H9 (cell line): ENCODE measurements at regions not wholly inside any gene's neighbourhood (a gene's known extent, or its start where the extent isn't known, plus 50 kb on each side); places are given as distances from the start of the nearest gene placed in this dataset.
A peak's percentile ranks its signal among the peaks of the same experiment; 100 is the strongest.

Experiments used
- DNase-seq: peaks from one replicate; pipeline ENCODE4 v3.0.0-alpha.2; 2017
- H2AFZ ChIP-seq: one replicate; pipeline ENCODE4 v1.6.1; 2013; ENCODE audit warnings: mild to moderate bottlenecking, low read length, control low read depth, moderate library complexity
- H2AK5ac ChIP-seq: 2 replicates; pipeline ENCODE4 v1.6.1; 2013; ENCODE audit warnings: low read length, control low read depth, mixed read lengths; ENCODE audit not compliant: insufficient read length
- H2BK120ac ChIP-seq: one replicate; pipeline ENCODE4 v1.6.1; 2013; ENCODE audit warnings: low read depth, mild to moderate bottlenecking, low read length, control low read depth, inconsistent platforms; ENCODE audit not compliant: poor library complexity, severe bottlenecking
- H2BK12ac ChIP-seq: 2 replicates; pipeline ENCODE4 v1.6.1; 2013; ENCODE audit warnings: low read length, control low read depth, mixed read lengths, low read depth; ENCODE audit not compliant: insufficient read length
- H2BK15ac ChIP-seq: 2 replicates; pipeline ENCODE4 v1.6.1; 2013; ENCODE audit warnings: low read depth, low read length, control low read depth
- H2BK20ac ChIP-seq: one replicate; pipeline ENCODE4 v1.6.1; 2013; ENCODE audit warnings: low read depth, mild to moderate bottlenecking, low read length, control low read depth, inconsistent platforms; ENCODE audit not compliant: poor library complexity, severe bottlenecking
- H2BK5ac ChIP-seq: 2 replicates; pipeline ENCODE4 v1.6.1; 2013; ENCODE audit warnings: low read length, control low read depth, mixed read lengths; ENCODE audit not compliant: insufficient read length
- H3K14ac ChIP-seq: 2 replicates; pipeline ENCODE4 v1.6.1; 2013; ENCODE audit warnings: low read length, control low read depth; ENCODE audit not compliant: insufficient read depth
- H3K18ac ChIP-seq: 2 replicates; pipeline ENCODE4 v1.6.1; 2013; ENCODE audit warnings: low read depth, mild to moderate bottlenecking, mixed read lengths, low read length, control low read depth; ENCODE audit not compliant: insufficient read length
- H3K23ac ChIP-seq: 2 replicates; pipeline ENCODE4 v1.6.1; 2013; ENCODE audit warnings: low read length, control low read depth, mixed read lengths, low read depth; ENCODE audit not compliant: insufficient read length
- H3K23me2 ChIP-seq: 2 replicates; pipeline ENCODE4 v1.6.1; 2013; ENCODE audit warnings: low read depth, mild to moderate bottlenecking, mixed read lengths, low read length, control low read depth; ENCODE audit not compliant: insufficient read length, poor library complexity, severe bottlenecking
- H3K27ac ChIP-seq: 2 replicates; pipeline ENCODE4 v1.5.1; 2013; ENCODE audit warnings: low read length, control low read depth, mixed read lengths, low read depth; ENCODE audit not compliant: insufficient read length
- H3K27me3 ChIP-seq: 2 replicates; pipeline ENCODE4 v1.6.1; 2013; ENCODE audit warnings: low read length, control low read depth, inconsistent platforms; ENCODE audit not compliant: insufficient read depth
- H3K4ac ChIP-seq: 2 replicates; pipeline ENCODE4 v1.6.1; 2013; ENCODE audit warnings: low read depth, mild to moderate bottlenecking, control low read depth, inconsistent platforms, low read length, moderate library complexity
- H3K4me1 ChIP-seq: 2 replicates; pipeline ENCODE4 v1.6.1; 2013; ENCODE audit warnings: low read length, control low read depth, inconsistent platforms; ENCODE audit not compliant: insufficient read depth
- H3K4me2 ChIP-seq: 2 replicates; pipeline ENCODE4 v1.6.1; 2013; ENCODE audit warnings: low read length, control low read depth, mixed read lengths; ENCODE audit not compliant: insufficient read length, insufficient read depth
- H3K56ac ChIP-seq: 2 replicates; pipeline ENCODE4 v1.6.1; 2013; ENCODE audit warnings: low read depth, mild to moderate bottlenecking, mixed read lengths, low read length, control low read depth; ENCODE audit not compliant: insufficient read length
- H3K79me1 ChIP-seq: 2 replicates; pipeline ENCODE4 v1.6.1; 2013; ENCODE audit warnings: low read depth, mild to moderate bottlenecking, moderate library complexity, low read length, control low read depth, inconsistent platforms; ENCODE audit not compliant: insufficient read depth, poor library complexity, severe bottlenecking
- H3K79me2 ChIP-seq: 2 replicates; pipeline ENCODE4 v1.6.1; 2013; ENCODE audit warnings: low read length, control low read depth, inconsistent platforms; ENCODE audit not compliant: insufficient read depth
- H3K9ac ChIP-seq: 2 replicates; pipeline ENCODE4 v1.6.1; 2013; ENCODE audit warnings: low read length, control low read depth, mixed read lengths; ENCODE audit not compliant: insufficient read length; ENCODE audit errors: extremely low read depth
- H3K9me3 ChIP-seq: one replicate; pipeline ENCODE4 v1.6.1; 2013; ENCODE audit warnings: low read depth, low read length, inconsistent platforms; ENCODE audit not compliant: control insufficient read depth
- H3T11ph ChIP-seq: one replicate; pipeline ENCODE4 v1.6.1; 2013; ENCODE audit warnings: mild to moderate bottlenecking, low read length, control low read depth, inconsistent platforms
- H4K20me1 ChIP-seq: one replicate; pipeline ENCODE4 v1.6.1; 2013; ENCODE audit not compliant: control insufficient read depth, insufficient read length, insufficient read depth
- H4K5ac ChIP-seq: 2 replicates; pipeline ENCODE4 v1.6.1; 2013; ENCODE audit warnings: low read depth, mild to moderate bottlenecking, mixed read lengths, low read length, control low read depth; ENCODE audit not compliant: insufficient read length
- H4K8ac ChIP-seq: replicated peaks from 2 replicates; pipeline ENCODE4 v1.6.1; 2013; ENCODE audit warnings: low read length, control low read depth, mixed read lengths, low read depth; ENCODE audit not compliant: insufficient read length
- H4K91ac ChIP-seq: 2 replicates; pipeline ENCODE4 v1.6.1; 2013; ENCODE audit warnings: low read depth, mild to moderate bottlenecking, moderate library complexity, mixed read lengths, low read length, control low read depth; ENCODE audit not compliant: insufficient read length
- H3K27ac Mint-ChIP-seq, 3 experiments: 2 replicates in 2 of 3; 3 replicates in 1 of 3; pipeline ENCODE4 v1.8.0; 2020 to 2021; ENCODE audit warnings: mixed read lengths in 3 of 3, mild to moderate bottlenecking in 1 of 3, moderate library complexity in 1 of 3
- H3K27me3 Mint-ChIP-seq: 2 replicates; pipeline ENCODE4 v1.8.0; 2021; ENCODE audit warnings: low read depth, mild to moderate bottlenecking, moderate library complexity, mixed read lengths
- H3K36me3 Mint-ChIP-seq, 3 experiments: 2 replicates in 2 of 3; 3 replicates in 1 of 3; pipeline ENCODE4 v1.8.0; 2020 to 2021; ENCODE audit warnings: low read depth in 3 of 3, mixed read lengths in 3 of 3; ENCODE audit not compliant: insufficient read depth in 1 of 3
- H3K4me1 Mint-ChIP-seq, 2 experiments: 2 replicates each; pipeline ENCODE4 v1.8.0; 2020; ENCODE audit warnings: mixed read lengths in 2 of 2
- H3K4me3 Mint-ChIP-seq, 2 experiments: 2 replicates in 1 of 2; 3 replicates in 1 of 2; pipeline ENCODE4 v1.8.0; 2020 to 2021; ENCODE audit warnings: mild to moderate bottlenecking in 2 of 2, mixed read lengths in 2 of 2, moderate library complexity in 1 of 2
- H3K9me3 Mint-ChIP-seq, 2 experiments: 2 replicates in 1 of 2; 3 replicates in 1 of 2; pipeline ENCODE4 v1.8.0; 2020; ENCODE audit warnings: mild to moderate bottlenecking in 2 of 2, mixed read lengths in 2 of 2, moderate library complexity in 1 of 2
- CTCF ChIP-seq: fragments of 200-600 bp; sonication (generic); conservative IDR thresholded peaks from 3 replicates; pipeline ENCODE4 v1.8.0; 2021; ENCODE audit warnings: antibody characterized with exemption, mild to moderate bottlenecking
- WGBS: extraction: QIAGEN DNeasy Blood & Tissue Kit; methylation state at CpG from one replicate; pipeline ENCODE4 v1.1.7; 2013; ENCODE audit warnings: missing lambda C conversion rate, low lambda C conversion rate, mixed read lengths; ENCODE audit not compliant: insufficient read length; ENCODE audit errors: extremely low coverage; 5-methylcytosine and 5-hydroxymethylcytosine counted together

DNA sequence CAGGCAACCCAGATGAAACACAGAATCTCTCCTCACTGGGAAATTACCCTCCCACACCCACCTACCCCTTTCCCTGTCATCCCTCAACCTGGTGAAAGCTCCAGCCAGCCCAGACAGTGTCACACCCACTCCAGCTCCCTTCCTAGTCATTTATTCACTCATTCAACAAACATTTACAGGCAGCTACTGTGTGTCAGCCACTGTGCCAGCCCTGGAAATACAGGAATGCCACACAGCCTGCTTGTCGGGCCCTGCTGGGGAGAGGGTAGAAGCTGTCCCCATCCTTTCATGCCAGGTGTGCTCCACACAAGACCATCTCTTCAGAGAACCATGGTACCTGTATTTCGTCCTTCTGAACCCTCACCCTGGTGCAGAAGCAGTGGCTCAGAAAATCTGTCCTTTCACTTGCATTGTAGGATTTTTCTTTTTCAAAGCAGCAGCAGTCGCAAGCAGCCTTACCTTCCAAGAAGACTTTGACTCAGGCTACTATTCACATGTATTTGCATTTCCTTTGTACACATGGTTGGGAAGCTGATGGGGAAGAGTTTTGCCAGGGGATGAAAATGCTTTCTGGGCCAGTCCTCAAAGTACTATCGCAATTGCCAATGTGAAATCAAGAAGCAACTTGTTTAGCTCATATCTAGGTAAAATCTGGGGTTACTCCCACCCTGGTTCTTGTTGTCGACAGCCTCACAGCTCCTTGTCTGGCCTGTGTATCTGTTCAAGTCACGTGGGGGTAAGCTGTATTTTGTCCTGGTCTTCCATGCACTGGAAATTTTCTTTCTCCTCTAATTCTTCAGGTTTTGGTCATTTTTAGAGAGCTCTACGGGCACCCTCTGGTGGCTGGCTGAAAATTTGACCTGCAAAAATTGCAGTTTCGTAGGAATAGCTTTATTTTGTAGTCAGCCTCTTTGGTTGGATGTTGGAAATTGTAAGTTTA is 147.4 kb upstream of the EGLN3 start:
- no peaks in the 10 kb centered on the region for H3K79me1 ChIP-seq
- H4K20me1 ChIP-seq = no peaks in the 10 kb centered on the region
- Mint-ChIP-seq H3K4me3 (no peak overlapping the region), H3K27me3 (no peaks in the 10 kb centered on the region), H3K4me1 (peaks cover 9 to 13% of the 10 kb centered on the region in 2 experiments), H3K9me3 (no peaks in the 10 kb centered on the region), H3K36me3 (no peaks in the 10 kb centered on the region), H3K27ac (peak overlapping the region in 1 of 3 experiments; percentile 17; a peak in 1 of 7 replicates)
- no CpG with 5 or more reads among the region's 8 CpGs for WGBS
- H2BK5ac ChIP-seq = no peak overlapping the region
- H2AFZ ChIP-seq = peak overlapping the region; percentile 44
- H3K79me2 ChIP-seq = no peaks in the 10 kb centered on the region
- no peaks in the 10 kb centered on the region for H3K23me2 ChIP-seq
- H3K27me3 ChIP-seq = no peaks in the 10 kb centered on the region
- no peak overlapping the region for H2BK15ac ChIP-seq
- H4K5ac ChIP-seq = no peak overlapping the region
- no peaks in the 10 kb centered on the region for H3K9me3 ChIP-seq
- H3K56ac ChIP-seq = no peak overlapping the region
- no peak for DNase-seq
- H3K4me1 ChIP-seq = no peaks in the 10 kb centered on the region; the same call in 1 of the 2 replicates
- H3K23ac ChIP-seq = no peak overlapping the region
- no peak overlapping the region for H3T11ph ChIP-seq
- no peak overlapping the region for H3K18ac ChIP-seq
- H3K14ac ChIP-seq = no peak overlapping the region
- no peak overlapping the region for H2BK20ac ChIP-seq
- no peak overlapping the region for H2AK5ac ChIP-seq
- no peak overlapping the region for H2BK12ac ChIP-seq
- TF ChIP-seq CTCF = peak; percentile 76
- H3K27ac ChIP-seq = no peak overlapping the region
- no peak overlapping the region for H3K9ac ChIP-seq
- H3K4ac ChIP-seq = no peak overlapping the region
- no peak overlapping the region for H4K91ac ChIP-seq
- no peak overlapping the region for H2BK120ac ChIP-seq
- H4K8ac ChIP-seq = no peak overlapping the region
- H3K4me2 ChIP-seq = no peak overlapping the region
